Bone marrow (tissue), 2 donors: ENCODE measurements at regions not wholly inside any gene's neighbourhood (a gene's known extent, or its start where the extent isn't known, plus 50 kb on each side); places are given as distances from the start of the nearest gene placed in this dataset.
"Not testable (repeated sequence)": the region's sequence is repeated elsewhere in the genome, so short reads cannot be mapped to it uniquely, and the experiment has no call there.

Source experiments
- DNase-seq, 2 donors: peaks; one replicate each; lab custom pipeline; 2025; lab: John Stamatoyannopoulos, UW

GRCh38 chr18:10353791-10354190 lies 100.6 kb upstream of the APCDD1 start:
- DNase-seq, result no peak

GRCh38 chr18:10354241-10354811 lies 100.1 kb upstream of the APCDD1 start:
- no peak for DNase-seq

DNA sequence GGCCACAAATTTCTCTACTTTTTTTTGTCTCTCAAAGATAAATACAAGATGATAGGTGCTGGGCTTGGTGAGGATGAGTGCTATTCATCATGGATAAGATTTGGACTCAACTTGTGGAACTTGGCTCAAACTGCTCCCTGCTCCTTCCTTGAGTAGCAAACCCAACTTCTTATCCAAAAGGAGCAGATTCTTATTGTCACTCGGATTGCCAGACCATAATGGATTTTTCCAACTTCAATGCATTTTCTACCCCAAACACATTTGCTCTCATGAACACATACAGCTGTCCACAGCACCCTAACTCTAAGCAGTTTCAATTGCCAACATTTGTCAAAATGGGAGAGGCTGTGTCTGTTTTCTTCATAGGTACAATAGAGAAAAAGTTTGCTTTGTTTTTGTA lies 99.5 kb upstream of the APCDD1 start:
- no peak for DNase-seq

DNA sequence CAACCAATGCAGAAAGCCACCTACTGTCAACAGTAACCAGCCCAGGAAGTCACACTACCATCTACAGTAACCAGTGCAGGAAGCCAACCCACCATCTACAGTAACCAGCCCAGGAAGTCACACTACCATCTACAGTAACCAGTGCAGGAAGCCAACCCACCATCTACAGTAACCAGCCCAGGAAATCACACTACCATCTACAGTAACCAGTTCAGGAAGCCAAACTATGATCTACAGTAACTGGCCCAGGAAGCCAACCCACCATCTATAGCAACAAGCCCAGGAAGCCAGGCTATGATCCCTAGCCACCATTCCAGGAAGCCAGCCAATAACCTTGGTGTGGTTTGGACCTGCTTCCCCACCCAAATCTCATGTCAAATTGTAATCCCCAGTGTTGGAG lies 97.4 kb upstream of the APCDD1 start:
- DNase-seq, result not testable (repeated sequence)

GRCh38 chr18:10361660-10362059 lies 92.8 kb upstream of the APCDD1 start:
- no peak for DNase-seq

DNA sequence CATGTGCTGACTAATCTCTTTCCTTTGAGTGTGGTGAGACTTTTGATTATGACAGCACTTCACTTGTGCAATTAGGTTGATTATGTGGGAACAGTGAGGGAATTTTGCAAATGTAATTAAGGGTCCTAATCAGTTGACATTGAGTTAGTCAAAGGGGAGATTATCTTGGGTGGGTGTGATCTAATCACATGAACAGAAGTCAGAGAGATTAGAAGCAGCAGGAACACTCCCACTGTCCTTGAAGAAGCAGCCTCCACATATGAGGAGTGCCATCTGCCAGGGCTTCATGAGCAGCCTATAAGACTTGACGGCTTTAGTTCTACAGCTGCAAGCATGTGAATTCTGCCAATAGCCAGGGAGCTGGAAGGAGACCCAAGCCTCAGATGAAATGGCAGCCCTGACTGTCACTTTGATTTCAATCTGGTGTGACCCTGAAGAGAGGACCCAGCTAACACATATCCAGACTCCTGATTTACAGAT lies 89.4 kb upstream of the APCDD1 start:
- no peak for DNase-seq

DNA sequence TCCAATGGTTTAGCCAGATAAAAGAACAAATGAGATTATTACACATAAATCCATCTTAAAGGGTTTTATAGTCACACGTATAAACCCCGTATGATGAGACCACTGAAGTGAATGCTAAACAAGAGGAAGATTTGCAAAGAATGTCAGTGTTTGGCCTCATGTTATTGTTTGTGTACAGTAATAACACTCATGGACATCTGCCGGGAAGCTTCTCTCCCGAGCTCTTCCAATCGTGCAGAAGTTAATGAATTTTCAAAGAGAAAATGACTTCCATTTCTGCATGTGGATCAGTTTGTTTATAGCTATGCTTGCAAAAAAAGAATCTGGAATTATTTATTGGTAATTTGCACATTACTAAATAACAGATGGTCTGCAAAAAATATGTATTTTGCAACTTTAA lies 88.5 kb upstream of the APCDD1 start:
- DNase-seq, result no peak

- DNase-seq, result no peak
These were observed 86.6 kb upstream of the APCDD1 start for GRCh38 chr18:10367836-10368235.

DNA sequence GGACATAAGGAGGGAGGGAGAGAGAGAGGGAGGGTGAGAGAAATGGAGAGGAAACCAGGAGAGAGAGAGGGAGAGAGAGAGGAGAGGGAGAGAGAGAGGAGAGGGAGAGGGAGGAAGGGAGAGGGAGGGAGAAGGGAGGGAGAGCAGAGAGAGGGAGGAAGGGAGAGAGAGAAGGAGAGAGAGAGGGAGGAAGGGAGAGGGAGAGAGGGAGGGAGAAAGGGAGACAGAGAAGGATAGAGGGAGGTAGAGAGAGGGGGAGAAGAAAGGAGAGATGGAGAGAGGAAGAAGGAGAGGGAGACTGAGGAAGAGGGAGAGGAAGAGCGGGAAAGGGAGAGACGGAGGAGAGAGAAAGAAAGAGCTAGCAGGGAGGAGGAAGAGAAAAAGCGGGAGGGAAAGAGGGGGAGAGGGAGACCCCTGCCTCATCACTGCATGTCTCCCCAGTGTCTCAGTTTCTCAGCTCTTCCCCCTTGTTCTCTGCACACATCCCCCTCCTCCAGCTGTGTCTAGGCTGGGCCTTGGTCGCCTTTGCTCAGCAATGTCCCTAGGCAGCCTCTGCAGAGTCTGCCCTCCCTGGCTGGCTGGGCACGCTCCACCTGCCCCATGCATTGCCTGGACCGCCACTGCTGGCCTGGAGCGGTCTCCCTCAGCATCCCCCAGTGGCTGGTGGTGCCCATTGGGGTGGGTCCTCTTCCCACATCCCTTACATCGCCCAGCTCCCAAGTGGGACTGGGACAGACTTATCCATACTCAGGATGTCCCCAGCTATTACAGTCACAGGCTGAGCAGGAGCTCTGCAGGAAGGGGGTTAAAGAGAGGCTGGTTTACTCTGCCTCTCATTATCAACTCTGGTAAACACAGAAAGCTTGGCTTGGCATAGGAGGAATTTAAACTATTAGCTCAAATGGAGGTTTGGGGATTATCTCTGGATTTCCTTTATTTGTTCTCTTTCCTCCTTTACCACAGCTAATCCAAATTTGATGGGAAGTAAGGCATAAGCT lies 85.7 kb upstream of the APCDD1 start:
- DNase-seq, result no peak

DNA sequence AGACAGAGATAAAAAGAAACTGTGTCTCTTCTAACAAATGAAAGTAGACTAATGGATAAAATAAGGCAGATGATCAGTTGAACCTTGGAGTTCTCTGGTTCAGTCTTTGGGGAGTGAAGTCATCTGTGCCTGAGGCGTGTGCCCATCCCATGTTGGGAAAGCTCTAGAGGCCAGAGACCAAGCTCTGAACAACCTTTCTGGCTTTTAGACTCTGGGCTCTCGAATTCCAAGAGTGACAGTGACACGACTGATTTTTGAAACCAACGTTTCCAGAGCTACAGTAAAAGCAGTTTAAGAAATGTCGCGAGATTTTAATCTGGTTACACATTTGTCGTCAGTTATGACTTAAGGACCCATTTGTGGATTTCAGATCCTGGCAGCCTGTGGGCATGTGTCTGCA lies 83.7 kb upstream of the APCDD1 start:
- DNase-seq, result no peak

DNA sequence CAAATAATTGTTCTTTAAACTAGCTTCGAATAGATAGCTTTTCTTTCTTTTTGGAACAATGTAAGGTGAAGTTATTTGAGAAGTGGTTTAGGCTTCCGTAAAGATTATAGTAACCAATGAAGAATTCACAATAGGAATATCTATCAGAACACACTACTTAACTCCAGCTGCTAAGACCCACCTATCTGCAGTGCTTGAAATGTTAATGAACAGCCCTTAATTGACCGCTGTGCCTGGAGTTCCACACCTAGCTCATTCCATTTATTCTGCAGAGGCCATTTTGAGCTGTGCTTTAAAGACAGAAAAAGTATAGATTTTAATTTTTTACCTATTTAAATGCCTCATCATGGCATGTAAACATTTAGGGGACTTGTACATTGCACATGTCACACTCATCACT lies 83.3 kb upstream of the APCDD1 start:
- no peak for DNase-seq

DNA sequence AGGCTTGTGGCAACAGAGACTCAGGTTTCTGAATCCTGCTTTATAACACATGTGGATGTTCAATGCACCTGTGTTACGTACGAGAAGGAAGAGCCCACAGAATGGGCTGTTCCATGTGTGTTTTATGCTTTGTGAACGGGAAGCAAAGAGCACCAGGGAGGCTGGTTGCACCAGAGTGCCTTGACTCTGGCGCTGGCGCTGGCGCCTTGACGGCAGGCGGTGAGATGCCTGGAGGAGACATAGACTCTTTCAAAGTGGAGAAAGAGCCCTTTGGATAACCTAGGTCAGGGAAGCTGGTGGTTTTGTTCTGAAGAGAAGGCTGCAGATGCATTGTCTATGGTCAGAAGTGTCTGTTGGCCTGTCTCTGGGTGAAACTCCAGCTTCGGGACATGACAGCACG lies 80.2 kb upstream of the APCDD1 start:
- no peak for DNase-seq

DNA sequence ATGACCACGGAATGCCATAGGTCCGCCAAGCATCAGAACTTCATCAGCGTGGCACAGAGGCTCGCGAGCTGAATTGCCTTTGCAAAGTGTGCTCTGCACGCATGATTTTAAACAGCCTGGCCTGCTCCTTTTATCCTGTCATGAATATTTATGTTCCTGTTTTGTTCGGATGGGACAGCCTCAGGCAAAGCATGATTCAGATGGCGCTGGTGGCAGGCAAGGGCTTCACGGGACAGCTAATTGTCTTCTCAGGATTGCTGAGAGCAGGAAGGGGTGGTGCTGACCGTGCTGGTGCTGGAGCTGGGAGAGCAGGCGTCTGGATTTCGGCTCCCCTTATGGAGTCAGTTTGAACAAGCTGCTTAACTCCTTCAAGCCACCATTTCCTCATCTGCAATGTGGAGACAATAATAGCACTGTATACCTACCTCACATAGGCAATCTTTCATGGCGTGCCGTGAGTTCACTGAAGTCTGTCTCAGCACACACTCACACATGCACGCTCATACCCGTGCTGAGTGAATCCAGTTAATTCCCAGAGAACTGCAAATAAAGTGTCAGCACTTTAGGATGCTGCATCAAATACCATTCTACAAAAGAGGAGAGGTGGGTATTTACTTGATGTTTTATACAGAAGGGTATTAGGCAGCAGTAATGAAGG lies 79.7 kb upstream of the APCDD1 start:
- DNase-seq, result no peak

DNA sequence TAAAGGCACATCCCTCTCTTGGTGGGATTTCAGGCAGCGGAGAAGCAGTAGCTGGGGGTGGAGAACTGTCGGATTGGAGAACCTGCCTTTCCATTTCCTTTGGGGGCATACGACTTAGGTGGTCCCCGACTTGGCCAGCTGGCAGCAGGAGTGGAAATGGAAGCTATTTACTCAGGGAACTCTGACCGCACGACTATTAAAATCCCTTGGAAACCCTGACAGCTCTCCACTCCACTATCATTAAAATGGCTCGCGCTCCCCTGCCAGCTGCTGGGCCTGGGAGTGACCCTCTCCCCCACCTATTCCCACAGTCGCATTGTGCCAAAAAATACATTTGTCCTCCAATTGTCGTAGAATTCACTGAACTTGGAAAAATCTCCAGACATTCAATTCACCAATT lies 77.7 kb upstream of the APCDD1 start:
- no peak for DNase-seq

DNA sequence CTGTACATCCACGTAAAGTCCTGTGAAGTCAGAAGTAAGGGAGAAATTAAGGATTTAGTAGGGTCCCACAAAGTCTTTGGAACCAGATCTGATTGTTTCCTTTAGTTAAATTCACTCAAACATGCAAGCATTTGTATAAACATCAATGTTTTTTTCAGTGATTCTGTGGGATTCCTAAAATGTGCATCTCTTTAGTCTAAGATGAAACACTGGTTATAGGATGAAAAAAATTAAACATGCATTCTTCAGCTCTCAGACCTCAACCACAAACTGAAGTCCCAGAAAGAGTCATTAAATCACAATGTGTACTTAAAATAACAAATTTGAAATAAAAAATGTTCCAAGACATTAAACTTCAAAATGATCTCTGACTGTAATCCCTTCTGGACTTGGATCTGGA lies 76.5 kb upstream of the APCDD1 start:
- no peak for DNase-seq

GRCh38 chr18:10378688-10379420 lies 75.6 kb upstream of the APCDD1 start:
- DNase-seq, result no peak

GRCh38 chr18:10379522-10379921 lies 74.9 kb upstream of the APCDD1 start:
- no peak for DNase-seq

- no peak for DNase-seq
These were observed 72.9 kb upstream of the APCDD1 start for GRCh38 chr18:10381516-10381915.

- DNase-seq, result no peak
These were observed 72.5 kb upstream of the APCDD1 start for GRCh38 chr18:10381951-10382350.

GRCh38 chr18:10386049-10386448 lies 68.4 kb upstream of the APCDD1 start:
- DNase-seq, result no peak

GRCh38 chr18:10386956-10387355 lies 67.5 kb upstream of the APCDD1 start:
- no peak for DNase-seq

- DNase-seq, result no peak
These were observed 67.0 kb upstream of the APCDD1 start for GRCh38 chr18:10387399-10387798.
